Astrocyte (in vitro differentiated cells and primary cell): ENCODE measurements at regions not wholly inside any gene's neighbourhood (a gene's known extent, or its start where the extent isn't known, plus 50 kb on each side); places are given as distances from the start of the nearest gene placed in this dataset.

Source experiments
- EZH2 ChIP-seq: IDR thresholded peaks from 2 replicates; pipeline ENCODE4 v1.6.1; 2012; ENCODE audit warnings: mild to moderate bottlenecking, low read length, inconsistent platforms; ENCODE audit not compliant: insufficient read depth
- TF ChIP-seq, protein P1 (sequence below): IDR thresholded peaks from 2 replicates; pipeline ENCODE4 v1.5.1; 2011; ENCODE audit warnings: low read depth, mild to moderate bottlenecking, inconsistent platforms, low read length, moderate library complexity; ENCODE audit not compliant: insufficient read depth

DNA sequence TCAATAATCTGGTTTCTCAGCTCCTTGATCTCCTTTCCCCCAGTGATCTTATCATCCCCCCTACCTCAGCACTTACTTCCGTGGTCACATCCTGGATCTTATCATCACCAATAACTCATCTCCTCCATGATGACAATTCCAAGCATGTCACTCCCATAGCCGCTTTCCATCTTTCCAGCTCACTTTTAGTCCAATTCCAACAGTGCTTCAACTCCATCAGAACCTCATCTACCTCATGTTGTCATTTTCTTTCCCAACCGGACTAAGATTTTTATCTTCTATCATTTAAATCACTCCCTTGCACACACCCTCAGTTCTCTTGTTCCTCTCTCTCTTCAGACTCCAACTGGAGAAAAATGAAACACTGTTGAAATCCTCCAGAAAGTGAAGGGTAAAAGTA, 75.9 kb upstream of the UBE2E2 start:
- TF ChIP-seq, protein P1, sequence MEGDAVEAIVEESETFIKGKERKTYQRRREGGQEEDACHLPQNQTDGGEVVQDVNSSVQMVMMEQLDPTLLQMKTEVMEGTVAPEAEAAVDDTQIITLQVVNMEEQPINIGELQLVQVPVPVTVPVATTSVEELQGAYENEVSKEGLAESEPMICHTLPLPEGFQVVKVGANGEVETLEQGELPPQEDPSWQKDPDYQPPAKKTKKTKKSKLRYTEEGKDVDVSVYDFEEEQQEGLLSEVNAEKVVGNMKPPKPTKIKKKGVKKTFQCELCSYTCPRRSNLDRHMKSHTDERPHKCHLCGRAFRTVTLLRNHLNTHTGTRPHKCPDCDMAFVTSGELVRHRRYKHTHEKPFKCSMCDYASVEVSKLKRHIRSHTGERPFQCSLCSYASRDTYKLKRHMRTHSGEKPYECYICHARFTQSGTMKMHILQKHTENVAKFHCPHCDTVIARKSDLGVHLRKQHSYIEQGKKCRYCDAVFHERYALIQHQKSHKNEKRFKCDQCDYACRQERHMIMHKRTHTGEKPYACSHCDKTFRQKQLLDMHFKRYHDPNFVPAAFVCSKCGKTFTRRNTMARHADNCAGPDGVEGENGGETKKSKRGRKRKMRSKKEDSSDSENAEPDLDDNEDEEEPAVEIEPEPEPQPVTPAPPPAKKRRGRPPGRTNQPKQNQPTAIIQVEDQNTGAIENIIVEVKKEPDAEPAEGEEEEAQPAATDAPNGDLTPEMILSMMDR = no peak
- no peak for TF ChIP-seq EZH2
